ENCODE measurements at regions not wholly inside any gene's neighbourhood (a gene's known extent, or its start where the extent isn't known, plus 50 kb on each side); places are given as distances from the start of the nearest gene placed in this dataset.

DNA sequence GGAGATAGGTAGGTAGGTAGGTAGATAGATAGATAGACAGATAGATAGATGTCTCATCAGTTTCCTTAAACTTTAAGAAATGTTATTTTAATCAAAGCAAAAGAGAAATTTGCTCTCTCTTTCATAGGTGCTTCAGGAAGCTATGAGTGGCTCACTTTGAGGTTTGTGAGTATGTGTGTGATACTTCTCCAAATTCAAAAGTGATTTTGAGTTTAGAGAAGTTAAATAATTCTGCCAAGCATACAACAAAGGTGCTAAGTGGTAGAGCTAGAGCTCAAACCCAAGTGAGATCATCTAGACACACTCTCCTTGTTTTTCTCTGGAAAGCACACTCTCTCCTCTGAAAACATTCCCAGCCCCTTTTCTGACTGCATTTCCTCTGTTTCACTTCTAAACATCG, 156.2 kb downstream of the EDN1 start:
- no peaks in the 10 kb centered on the region for H3K9me3 ChIP-seq (ENCODE audit: insufficient read depth, low read depth, low read length)
- DNase-seq (ENCODE audit: low read depth) (no peak), FAIRE-seq (no peak)
- Mint-ChIP-seq H3K27ac (ENCODE audit: unreplicated experiment) (no peak overlapping the region), H3K4me1 (ENCODE audit: low read depth, unreplicated experiment) (no peaks in the 10 kb centered on the region), H3K9me3 (ENCODE audit: unreplicated experiment) (no peaks in the 10 kb centered on the region), H3K27me3 (ENCODE audit: low read depth, unreplicated experiment) (no peaks in the 10 kb centered on the region), H3K36me3 (ENCODE audit: low read depth, unreplicated experiment) (no peaks in the 10 kb centered on the region), H3K4me3 (ENCODE audit: unreplicated experiment) (no peak overlapping the region)
- H3K4me3 ChIP-seq (ENCODE audit: insufficient read depth, low read depth, low read length): no peak overlapping the region
- no peak overlapping the region for H3K4me2 ChIP-seq (ENCODE audit: low read length)
- H3K27me3 ChIP-seq (ENCODE audit: insufficient read depth, low read length): no peaks in the 10 kb centered on the region
- H3K4me1 ChIP-seq (ENCODE audit: insufficient read depth, low read length): no peaks in the 10 kb centered on the region
- no peak overlapping the region for H3K9ac ChIP-seq (ENCODE audit: low read length)
- H3K79me2 ChIP-seq (ENCODE audit: insufficient read depth, low read length): no peaks in the 10 kb centered on the region
- no peaks in the 10 kb centered on the region for H3K36me3 ChIP-seq (ENCODE audit: insufficient read depth, low read length)
- TF ChIP-seq EZH2 (IDR thresholded peaks at IDR 0.05; ENCODE audit: insufficient read depth, low read length): no peak
- TF ChIP-seq, protein P1, sequence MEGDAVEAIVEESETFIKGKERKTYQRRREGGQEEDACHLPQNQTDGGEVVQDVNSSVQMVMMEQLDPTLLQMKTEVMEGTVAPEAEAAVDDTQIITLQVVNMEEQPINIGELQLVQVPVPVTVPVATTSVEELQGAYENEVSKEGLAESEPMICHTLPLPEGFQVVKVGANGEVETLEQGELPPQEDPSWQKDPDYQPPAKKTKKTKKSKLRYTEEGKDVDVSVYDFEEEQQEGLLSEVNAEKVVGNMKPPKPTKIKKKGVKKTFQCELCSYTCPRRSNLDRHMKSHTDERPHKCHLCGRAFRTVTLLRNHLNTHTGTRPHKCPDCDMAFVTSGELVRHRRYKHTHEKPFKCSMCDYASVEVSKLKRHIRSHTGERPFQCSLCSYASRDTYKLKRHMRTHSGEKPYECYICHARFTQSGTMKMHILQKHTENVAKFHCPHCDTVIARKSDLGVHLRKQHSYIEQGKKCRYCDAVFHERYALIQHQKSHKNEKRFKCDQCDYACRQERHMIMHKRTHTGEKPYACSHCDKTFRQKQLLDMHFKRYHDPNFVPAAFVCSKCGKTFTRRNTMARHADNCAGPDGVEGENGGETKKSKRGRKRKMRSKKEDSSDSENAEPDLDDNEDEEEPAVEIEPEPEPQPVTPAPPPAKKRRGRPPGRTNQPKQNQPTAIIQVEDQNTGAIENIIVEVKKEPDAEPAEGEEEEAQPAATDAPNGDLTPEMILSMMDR (IDR thresholded peaks at IDR 0.05; ENCODE audit: insufficient read depth, low read depth, low read length): no peak
- H4K20me1 ChIP-seq (ENCODE audit: insufficient read depth, low read length): no peaks in the 10 kb centered on the region
- no peak overlapping the region for H2AFZ ChIP-seq (ENCODE audit: low read depth, low read length)
- no peak overlapping the region for H3K27ac ChIP-seq (ENCODE audit: low read depth, low read length)

DNA sequence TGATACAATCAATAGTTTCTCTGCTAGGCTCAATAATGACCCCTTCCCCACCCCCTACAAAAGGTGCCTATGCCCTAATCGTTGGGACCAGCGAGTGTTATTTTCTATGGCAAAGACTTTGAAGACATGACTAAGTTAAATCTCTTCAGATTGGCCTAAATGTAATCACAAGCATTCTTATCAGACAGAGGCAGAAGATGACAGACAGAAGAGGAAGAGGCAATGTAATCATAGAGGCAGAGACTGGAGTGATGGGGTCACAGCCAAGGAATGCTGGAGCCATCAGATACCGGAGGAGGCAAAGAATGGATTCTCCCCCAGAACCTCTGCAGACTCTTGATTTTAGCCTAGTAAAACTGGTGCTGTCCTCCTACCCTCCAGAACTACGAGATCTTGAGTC, 159.3 kb downstream of the EDN1 start:
- H3K4me1 ChIP-seq (ENCODE audit: insufficient read depth, low read length): no peaks in the 10 kb centered on the region
- H4K20me1 ChIP-seq (ENCODE audit: insufficient read depth, low read length): no peaks in the 10 kb centered on the region
- Mint-ChIP-seq H3K27me3 (ENCODE audit: low read depth, unreplicated experiment) (no peaks in the 10 kb centered on the region), H3K9me3 (ENCODE audit: unreplicated experiment) (peaks cover 15% of the 10 kb centered on the region), H3K4me1 (ENCODE audit: low read depth, unreplicated experiment) (no peaks in the 10 kb centered on the region), H3K4me3 (ENCODE audit: unreplicated experiment) (no peak overlapping the region), H3K27ac (ENCODE audit: unreplicated experiment) (no peak overlapping the region), H3K36me3 (ENCODE audit: low read depth, unreplicated experiment) (no peaks in the 10 kb centered on the region)
- TF ChIP-seq EZH2 (IDR thresholded peaks at IDR 0.05; ENCODE audit: insufficient read depth, low read length): no peak
- TF ChIP-seq, protein P1 (IDR thresholded peaks at IDR 0.05; ENCODE audit: insufficient read depth, low read depth, low read length): no peak
- no peak overlapping the region for H3K9ac ChIP-seq (ENCODE audit: low read length)
- H3K79me2 ChIP-seq (ENCODE audit: insufficient read depth, low read length): no peaks in the 10 kb centered on the region
- no peak overlapping the region for H3K27ac ChIP-seq (ENCODE audit: low read depth, low read length)
- no peak overlapping the region for H2AFZ ChIP-seq (ENCODE audit: low read depth, low read length)
- H3K4me2 ChIP-seq (ENCODE audit: low read length): no peak overlapping the region
- DNase-seq (ENCODE audit: low read depth): no peak
- no peaks in the 10 kb centered on the region for H3K27me3 ChIP-seq (ENCODE audit: insufficient read depth, low read length)
- H3K9me3 ChIP-seq (ENCODE audit: insufficient read depth, low read depth, low read length): peaks cover 3% of the 10 kb centered on the region
- H3K4me3 ChIP-seq (ENCODE audit: insufficient read depth, low read depth, low read length): no peak overlapping the region
- FAIRE-seq: no peak
- no peaks in the 10 kb centered on the region for H3K36me3 ChIP-seq (ENCODE audit: insufficient read depth, low read length)

DNA sequence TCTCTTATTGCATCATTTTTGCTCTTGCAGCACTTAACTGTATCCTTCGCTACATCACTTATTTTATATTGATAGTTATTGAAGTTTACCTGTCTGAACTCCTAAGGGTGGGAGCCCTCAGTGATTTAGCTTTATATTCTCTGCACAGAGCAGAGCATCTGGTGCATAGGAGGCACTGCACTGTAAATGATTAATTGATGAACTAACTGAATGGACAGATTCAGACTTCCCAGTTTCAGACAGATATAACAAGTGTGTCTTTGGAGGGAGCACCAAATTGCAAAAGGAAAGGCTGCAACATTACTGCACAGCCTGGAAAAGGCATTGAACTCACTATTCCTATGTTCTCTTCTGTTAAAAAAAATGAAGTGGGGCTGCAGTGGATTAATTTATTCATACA, 160.3 kb downstream of the EDN1 start:
- H3K4me3 Mint-ChIP-seq (ENCODE audit: unreplicated experiment): no peak overlapping the region
- H3K79me2 ChIP-seq (ENCODE audit: insufficient read depth, low read length): no peaks in the 10 kb centered on the region
- DNase-seq (ENCODE audit: low read depth) (no peak), FAIRE-seq (no peak)
- no peak overlapping the region for H3K9ac ChIP-seq (ENCODE audit: low read length)
- no peaks in the 10 kb centered on the region for H3K27me3 ChIP-seq (ENCODE audit: insufficient read depth, low read length)
- peaks cover 20% of the 10 kb centered on the region for H3K9me3 Mint-ChIP-seq (ENCODE audit: unreplicated experiment)
- H3K9me3 ChIP-seq (ENCODE audit: insufficient read depth, low read depth, low read length): peaks cover 3% of the 10 kb centered on the region
- no peaks in the 10 kb centered on the region for H3K4me1 ChIP-seq (ENCODE audit: insufficient read depth, low read length)
- no peaks in the 10 kb centered on the region for H3K27me3 Mint-ChIP-seq (ENCODE audit: low read depth, unreplicated experiment)
- no peak overlapping the region for H3K27ac ChIP-seq (ENCODE audit: low read depth, low read length)
- H3K36me3 Mint-ChIP-seq (ENCODE audit: low read depth, unreplicated experiment): no peaks in the 10 kb centered on the region
- no peaks in the 10 kb centered on the region for H3K4me1 Mint-ChIP-seq (ENCODE audit: low read depth, unreplicated experiment)
- no peaks in the 10 kb centered on the region for H4K20me1 ChIP-seq (ENCODE audit: insufficient read depth, low read length)
- no peaks in the 10 kb centered on the region for H3K36me3 ChIP-seq (ENCODE audit: insufficient read depth, low read length)
- no peak overlapping the region for H3K4me3 ChIP-seq (ENCODE audit: insufficient read depth, low read depth, low read length)
- no peak overlapping the region for H2AFZ ChIP-seq (ENCODE audit: low read depth, low read length)
- H3K4me2 ChIP-seq (ENCODE audit: low read length): no peak overlapping the region
- H3K27ac Mint-ChIP-seq (ENCODE audit: unreplicated experiment): no peak overlapping the region
- TF ChIP-seq EZH2 (IDR thresholded peaks at IDR 0.05; ENCODE audit: insufficient read depth, low read length): no peak
- TF ChIP-seq, protein P1 (IDR thresholded peaks at IDR 0.05; ENCODE audit: insufficient read depth, low read depth, low read length): no peak

All from astrocyte (in vitro differentiated cells and primary cell).